Left ventricle myocardium inferior (tissue), 1 donor: ENCODE measurements at regions not wholly inside any gene's neighbourhood (a gene's known extent, or its start where the extent isn't known, plus 50 kb on each side); places are given as distances from the start of the nearest gene placed in this dataset.

ENCODE experiments used
- DNase-seq: peaks from one replicate; pipeline ENCODE4 v3.0.0-alpha.2; 2020
- H3K27ac ChIP-seq: fragments of 200-600 bp; replicated peaks from 2 replicates; pipeline ENCODE4 v1.8.0; 2021
- H3K27me3 ChIP-seq: fragments of 200-600 bp; 2 replicates; pipeline ENCODE4 v1.8.0; 2021; ENCODE audit warnings: low read depth
- H3K36me3 ChIP-seq: fragments of 200-600 bp; 2 replicates; pipeline ENCODE4 v1.8.0; 2021
- H3K4me1 ChIP-seq: fragments of 200-600 bp; 2 replicates; pipeline ENCODE4 v1.8.0; 2021
- H3K4me3 ChIP-seq: fragments of 200-600 bp; 2 replicates; pipeline ENCODE4 v1.8.0; 2021; ENCODE audit warnings: mild to moderate bottlenecking, moderate library complexity
- H3K9me3 ChIP-seq: fragments of 200-600 bp; replicated peaks from 2 replicates; pipeline ENCODE4 v1.8.0; 2021
- CTCF ChIP-seq: fragments of 200-600 bp; IDR thresholded peaks from 2 replicates; pipeline ENCODE4 v1.8.0; 2021; ENCODE audit warnings: antibody characterized with exemption, mild to moderate bottlenecking, borderline replicate concordance
- intact Hi-C: fragments of 100-400 bp; cut with micrococcal nuclease; formaldehyde crosslinking; loops from one replicate; pipeline ENCODE4 v1.11.0; 2022
- donor health status: DM: no; HTN: yes; CAD: no; lungs with severe emphysema.

- Histone ChIP-seq H3K27ac (no peak overlapping the region), H3K4me3 (no peak overlapping the region), H3K27me3 (no peaks in the 10 kb centered on the region), H3K9me3 (no peaks in the 10 kb centered on the region), H3K4me1 (no peaks in the 10 kb centered on the region), H3K36me3 (no peaks in the 10 kb centered on the region)
- no peak for TF ChIP-seq CTCF
- no peak for DNase-seq
- intact Hi-C loops = no loop called here
These were observed 338.7 kb upstream of the MAOA start for GRCh38 chrX:43317378-43317777.

- no peaks in the 10 kb centered on the region for H3K36me3 ChIP-seq
These were observed 327.6 kb upstream of the MAOA start for GRCh38 chrX:43328358-43328946.

GRCh38 chrX:43333543-43333942 lies 322.6 kb upstream of the MAOA start:
- Histone ChIP-seq H3K4me1 (no peaks in the 10 kb centered on the region), H3K36me3 (no peaks in the 10 kb centered on the region), H3K4me3 (no peak overlapping the region), H3K27ac (no peak overlapping the region), H3K27me3 (no peaks in the 10 kb centered on the region), H3K9me3 (peaks cover 14% of the 10 kb centered on the region)
- DNase-seq = no peak
- TF ChIP-seq CTCF = no peak
- intact Hi-C loops = no loop called here

More at GRCh38 chrX:43328358-43328946, 327.6 kb upstream of the MAOA start:
- H3K4me1 ChIP-seq = no peaks in the 10 kb centered on the region
- H3K27me3 ChIP-seq = no peaks in the 10 kb centered on the region
- no peak for TF ChIP-seq CTCF
- no peak overlapping the region for H3K4me3 ChIP-seq
- H3K27ac ChIP-seq = no peak overlapping the region
- intact Hi-C loops = no loop called here
- H3K9me3 ChIP-seq = peaks cover 18% of the 10 kb centered on the region
- no peak for DNase-seq

- Histone ChIP-seq H3K4me3 (no peak overlapping the region), H3K9me3 (no peaks in the 10 kb centered on the region), H3K27ac (no peak overlapping the region), H3K27me3 (no peaks in the 10 kb centered on the region), H3K4me1 (no peaks in the 10 kb centered on the region), H3K36me3 (no peaks in the 10 kb centered on the region)
- no peak for DNase-seq
- intact Hi-C loops = no loop called here
- TF ChIP-seq CTCF = no peak
These were observed 310.9 kb upstream of the MAOA start for GRCh38 chrX:43345166-43345565.

GRCh38 chrX:43349363-43349762 lies 306.7 kb upstream of the MAOA start:
- Histone ChIP-seq H3K27me3 (no peaks in the 10 kb centered on the region), H3K9me3 (no peaks in the 10 kb centered on the region), H3K27ac (no peak overlapping the region), H3K4me1 (no peaks in the 10 kb centered on the region), H3K4me3 (no peak overlapping the region), H3K36me3 (no peaks in the 10 kb centered on the region)
- peak; percentile 50 for TF ChIP-seq CTCF
- DNase-seq = no peak
- intact Hi-C loops = no loop called here
